A673 (cell line): ENCODE measurements at regions not wholly inside any gene's neighbourhood (a gene's known extent, or its start where the extent isn't known, plus 50 kb on each side); places are given as distances from the start of the nearest gene placed in this dataset.

Experiments
- BruUV-seq: library from RNA; stranded (reverse); fragments of 400-500 nt; replicated peaks from 2 replicates; lab custom pipeline; 2021; lab: Mats Ljungman, UMichigan
- CTCF ChIA-PET: fragments of 300-600 bp; sonication (Branson Sonifier 250); formaldehyde crosslinking; loops from one replicate; lab custom pipeline; 2022; ENCODE audit warnings: antibody characterized with exemption; lab: Charles Lee
- POLR2A ChIA-PET: fragments of 300-600 bp; sonication (Branson Sonifier 250); formaldehyde crosslinking; loops from one replicate; lab custom pipeline; 2022; ENCODE audit warnings: antibody characterized with exemption; ENCODE audit not compliant: low non-redundant PET; lab: Charles Lee
- DNase-seq: peaks from one replicate; pipeline ENCODE4 v3.0.0-alpha.2; 2015; ENCODE audit warnings: low spot score
- H3K27ac ChIP-seq: fragments of 200-600 bp; sonication (generic); 2 replicates; pipeline ENCODE4 v1.5.1; 2016; ENCODE audit warnings: mixed run types, low read depth, mild to moderate bottlenecking, mixed read lengths, antibody characterized with exemption, low read length; ENCODE audit not compliant: poor library complexity, severe bottlenecking
- H3K27me3 ChIP-seq: fragments of 200-600 bp; sonication (generic); replicated peaks from 2 replicates; pipeline ENCODE4 v1.6.1; 2017; ENCODE audit warnings: mixed run types, low read depth, mild to moderate bottlenecking, mixed read lengths, antibody characterized with exemption, low read length; ENCODE audit not compliant: insufficient read depth, poor library complexity
- H3K36me3 ChIP-seq: fragments of 200-600 bp; sonication (generic); 2 replicates; pipeline ENCODE4 v1.6.1; 2016; ENCODE audit warnings: mixed run types, mild to moderate bottlenecking, mixed read lengths, antibody characterized with exemption, low read length; ENCODE audit not compliant: insufficient read depth, poor library complexity, severe bottlenecking
- H3K4me1 ChIP-seq: fragments of 200-600 bp; sonication (generic); 2 replicates; pipeline ENCODE4 v1.6.1; 2017; ENCODE audit warnings: mixed run types, mild to moderate bottlenecking, mixed read lengths, antibody characterized with exemption, low read length; ENCODE audit not compliant: insufficient read depth, poor library complexity, severe bottlenecking
- H3K4me3 ChIP-seq: fragments of 200-600 bp; sonication (generic); 2 replicates; pipeline ENCODE4 v1.5.1; 2016; ENCODE audit warnings: low read depth, mixed run types, mild to moderate bottlenecking, mixed read lengths, low read length; ENCODE audit not compliant: poor library complexity, severe bottlenecking
- H3K9me3 ChIP-seq: fragments of 200-600 bp; sonication (generic); 2 replicates; pipeline ENCODE4 v1.6.1; 2016; ENCODE audit warnings: mixed run types, low read depth, mild to moderate bottlenecking, mixed read lengths, antibody characterized with exemption, low read length; ENCODE audit not compliant: poor library complexity, severe bottlenecking
- CTCF ChIP-seq: fragments of 300-800, 200-600 bp; sonication (generic); conservative IDR thresholded peaks from 2 replicates; pipeline ENCODE4 v1.5.1; 2017; ENCODE audit warnings: low read depth, mild to moderate bottlenecking, antibody characterized with exemption, low read length, moderate library complexity, mixed read lengths
- EZH2 ChIP-seq: fragments of 200-600 bp; sonication (generic); IDR thresholded peaks from 2 replicates; pipeline ENCODE4 v1.6.1; 2017; ENCODE audit warnings: borderline replicate concordance, low read depth, mild to moderate bottlenecking, mixed read lengths, antibody characterized with exemption, low read length; ENCODE audit not compliant: poor library complexity, severe bottlenecking
- intact Hi-C: fragments of 100-400 bp; cut with micrococcal nuclease; formaldehyde crosslinking; loops from one replicate; pipeline ENCODE4 v1.10.0; 2022; ENCODE audit not compliant: unreplicated experiment

- ChIA-PET CTCF (no interaction called here), POLR2A (no interaction called here)
- H3K9me3 ChIP-seq: no peaks in the 10 kb centered on the region
- no peak overlapping the region for H3K27ac ChIP-seq
- no peaks in the 10 kb centered on the region for H3K36me3 ChIP-seq
- H3K27me3 ChIP-seq: no peaks in the 10 kb centered on the region
- H3K4me1 ChIP-seq: no peaks in the 10 kb centered on the region
- intact Hi-C loops: no loop called here
- BruUV-seq: no TSS peak
- H3K4me3 ChIP-seq: no peak overlapping the region
- TF ChIP-seq CTCF (no peak), EZH2 (no peak)
- no peak for DNase-seq
These were observed 179.7 kb upstream of the ROBO1 start for GRCh38 chr3:79947469-79947868.

- Histone ChIP-seq H3K4me3 (no peak overlapping the region), H3K4me1 (no peaks in the 10 kb centered on the region), H3K27ac (no peak overlapping the region), H3K27me3 (no peaks in the 10 kb centered on the region), H3K36me3 (no peaks in the 10 kb centered on the region), H3K9me3 (no peaks in the 10 kb centered on the region)
- POLR2A ChIA-PET: no interaction called here
- no TSS peak for BruUV-seq
- TF ChIP-seq CTCF (no peak), EZH2 (no peak)
- DNase-seq: no peak
- CTCF ChIA-PET: no interaction called here
- intact Hi-C loops: no loop called here
These were observed 169.8 kb upstream of the ROBO1 start for GRCh38 chr3:79937567-79937966.

- POLR2A ChIA-PET: no interaction called here
- intact Hi-C loops: no loop called here
- CTCF ChIA-PET: no interaction called here
- H3K36me3 ChIP-seq: no peaks in the 10 kb centered on the region
- no peaks in the 10 kb centered on the region for H3K27me3 ChIP-seq
- no peaks in the 10 kb centered on the region for H3K9me3 ChIP-seq
- DNase-seq: no peak
- no TSS peak for BruUV-seq
- H3K4me3 ChIP-seq: no peak overlapping the region
- no peaks in the 10 kb centered on the region for H3K4me1 ChIP-seq
- no peak for TF ChIP-seq EZH2
- no peak for TF ChIP-seq CTCF
- H3K27ac ChIP-seq: no peak overlapping the region
These were observed 162.4 kb upstream of the ROBO1 start for GRCh38 chr3:79930196-79930595.
